Activated CD8-positive, alpha-beta T cell treated with anti-CD3 and anti-CD28 coated beads for 36 hours (primary cell): ENCODE measurements at regions not wholly inside any gene's neighbourhood (a gene's known extent, or its start where the extent isn't known, plus 50 kb on each side); places are given as distances from the start of the nearest gene placed in this dataset.

Source experiments
- ATAC-seq: fragments of 200-7000 bp; cut with Tn5 transposase; one replicate; pipeline ENCODE4 v1.10.0; 2021; ENCODE audit warnings: mild to moderate bottlenecking, moderate library complexity
- CTCF ChIA-PET: fragments of 350-600 bp; sonication (Branson Sonifier 250); formaldehyde crosslinking; loops from one replicate; lab custom pipeline; 2021; ENCODE audit warnings: antibody characterized with exemption; lab: Charles Lee
- POLR2A ChIA-PET: fragments of 350-600 bp; sonication (Branson Sonifier 250); formaldehyde crosslinking; loops from one replicate; lab custom pipeline; 2021; ENCODE audit warnings: antibody characterized with exemption; lab: Charles Lee
- DNase-seq: peaks from one replicate; pipeline ENCODE4 v3.0.0-alpha.2; 2020
- H3K27ac Mint-ChIP-seq: one replicate; pipeline ENCODE4 v1.8.0; 2021; ENCODE audit warnings: mild to moderate bottlenecking, mixed read lengths
- H3K27me3 Mint-ChIP-seq: one replicate; pipeline ENCODE4 v1.8.0; 2021; ENCODE audit warnings: mixed read lengths
- H3K36me3 Mint-ChIP-seq: one replicate; pipeline ENCODE4 v1.8.0; 2021; ENCODE audit warnings: low read depth, mixed read lengths
- H3K4me1 Mint-ChIP-seq: one replicate; pipeline ENCODE4 v1.8.0; 2021; ENCODE audit warnings: low read depth, mixed read lengths
- H3K4me3 Mint-ChIP-seq: one replicate; pipeline ENCODE4 v1.8.0; 2021; ENCODE audit warnings: mild to moderate bottlenecking, moderate library complexity, mixed read lengths
- H3K9me3 Mint-ChIP-seq: one replicate; pipeline ENCODE4 v1.8.0; 2021; ENCODE audit warnings: mixed read lengths
- intact Hi-C: fragments of 100-400 bp; cut with micrococcal nuclease; formaldehyde crosslinking; loops from one replicate; pipeline ENCODE4 v1.10.0; 2022
- TF ChIP-seq, protein P1 (sequence below): fragments of 200-600 bp; IDR thresholded peaks from one replicate; pipeline ENCODE4 v1.8.0; 2022; ENCODE audit warnings: antibody characterized with exemption, mild to moderate bottlenecking

- H3K9me3 Mint-ChIP-seq: no peaks in the 10 kb centered on the region
- H3K36me3 Mint-ChIP-seq: no peaks in the 10 kb centered on the region
- H3K4me1 Mint-ChIP-seq: peaks cover 39% of the 10 kb centered on the region
- ChIA-PET POLR2A (no interaction called here), CTCF (interaction anchor here (1.2 to 2.5 kb wide), 3 partner anchors 52 to 296 kb away, joined by 4 to 20 read pairs (median 13); no protein-coding TSS in a partner anchor)
- no peak for ATAC-seq
- no peaks in the 10 kb centered on the region for H3K27me3 Mint-ChIP-seq
- no peak overlapping the region for H3K4me3 Mint-ChIP-seq
- TF ChIP-seq, protein P1, sequence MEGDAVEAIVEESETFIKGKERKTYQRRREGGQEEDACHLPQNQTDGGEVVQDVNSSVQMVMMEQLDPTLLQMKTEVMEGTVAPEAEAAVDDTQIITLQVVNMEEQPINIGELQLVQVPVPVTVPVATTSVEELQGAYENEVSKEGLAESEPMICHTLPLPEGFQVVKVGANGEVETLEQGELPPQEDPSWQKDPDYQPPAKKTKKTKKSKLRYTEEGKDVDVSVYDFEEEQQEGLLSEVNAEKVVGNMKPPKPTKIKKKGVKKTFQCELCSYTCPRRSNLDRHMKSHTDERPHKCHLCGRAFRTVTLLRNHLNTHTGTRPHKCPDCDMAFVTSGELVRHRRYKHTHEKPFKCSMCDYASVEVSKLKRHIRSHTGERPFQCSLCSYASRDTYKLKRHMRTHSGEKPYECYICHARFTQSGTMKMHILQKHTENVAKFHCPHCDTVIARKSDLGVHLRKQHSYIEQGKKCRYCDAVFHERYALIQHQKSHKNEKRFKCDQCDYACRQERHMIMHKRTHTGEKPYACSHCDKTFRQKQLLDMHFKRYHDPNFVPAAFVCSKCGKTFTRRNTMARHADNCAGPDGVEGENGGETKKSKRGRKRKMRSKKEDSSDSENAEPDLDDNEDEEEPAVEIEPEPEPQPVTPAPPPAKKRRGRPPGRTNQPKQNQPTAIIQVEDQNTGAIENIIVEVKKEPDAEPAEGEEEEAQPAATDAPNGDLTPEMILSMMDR: no peak
- no peak overlapping the region for H3K27ac Mint-ChIP-seq
- no peak for DNase-seq
- intact Hi-C loops: no loop called here
These were observed 83.8 kb upstream of the ELOVL5 start for GRCh38 chr6:53432318-53433161.

GRCh38 chr6:53431704-53432103 is 83.0 kb upstream of the ELOVL5 start:
- CTCF ChIA-PET: interaction anchor here (2.5 kb wide), 1 partner anchor 53 kb away, joined by 13 read pairs; no protein-coding TSS in a partner anchor
- Mint-ChIP-seq H3K4me1 (peaks cover 38% of the 10 kb centered on the region), H3K4me3 (no peak overlapping the region), H3K36me3 (no peaks in the 10 kb centered on the region), H3K27me3 (no peaks in the 10 kb centered on the region), H3K27ac (no peak overlapping the region), H3K9me3 (no peaks in the 10 kb centered on the region)
- POLR2A ChIA-PET: no interaction called here
- no peak for ATAC-seq
- intact Hi-C loops: no loop called here
- DNase-seq: no peak
- TF ChIP-seq, protein P1: no peak

DNA sequence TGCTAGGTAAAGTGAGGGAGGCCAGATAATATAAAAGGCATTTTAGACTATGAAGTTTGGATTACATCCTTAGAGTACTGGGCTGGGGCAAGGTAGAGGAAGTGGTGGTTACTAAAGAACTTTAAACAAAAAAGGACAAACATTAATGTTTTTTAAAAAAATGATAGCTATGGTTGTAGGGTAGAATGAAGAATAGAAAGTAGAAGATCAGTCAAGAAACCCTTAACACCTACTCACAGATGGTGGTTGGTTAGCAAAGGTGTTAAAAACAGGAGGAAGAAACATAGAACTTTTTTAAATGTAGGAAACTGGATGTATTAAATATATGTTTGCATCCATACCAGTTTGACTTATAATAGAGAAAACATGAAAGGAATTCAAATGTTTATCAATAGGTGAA is 80.7 kb upstream of the ELOVL5 start:
- peak; percentile 28 for ATAC-seq
- ChIA-PET CTCF (interaction anchor here (1.1 to 3.7 kb wide), 7 partner anchors 18 to 299 kb away, joined by 3 to 21 read pairs (median 6); no protein-coding TSS in a partner anchor), POLR2A (interaction anchor here (0.6 kb wide), 1 partner anchor 188 kb away, joined by 4 read pairs; no protein-coding TSS in a partner anchor)
- no peaks in the 10 kb centered on the region for H3K36me3 Mint-ChIP-seq
- DNase-seq: no peak
- no peak overlapping the region for H3K4me3 Mint-ChIP-seq
- H3K27ac Mint-ChIP-seq: no peak overlapping the region
- intact Hi-C loops: loop anchor here (10.0 kb wide), 1 partner anchor 115 kb away; no protein-coding TSS in a partner anchor
- TF ChIP-seq, protein P1: no peak
- peaks cover 6% of the 10 kb centered on the region for H3K27me3 Mint-ChIP-seq
- H3K9me3 Mint-ChIP-seq: no peaks in the 10 kb centered on the region
- H3K4me1 Mint-ChIP-seq: peaks cover 40% of the 10 kb centered on the region

GRCh38 chr6:53428886-53429285 is 80.1 kb upstream of the ELOVL5 start:
- Mint-ChIP-seq H3K9me3 (no peaks in the 10 kb centered on the region), H3K4me1 (peaks cover 43% of the 10 kb centered on the region), H3K36me3 (no peaks in the 10 kb centered on the region), H3K27ac (no peak overlapping the region), H3K27me3 (peaks cover 6% of the 10 kb centered on the region), H3K4me3 (no peak overlapping the region)
- ATAC-seq (no peak), DNase-seq (no peak)
- intact Hi-C loops: loop anchor here (10.0 kb wide), 1 partner anchor 114 kb away; no protein-coding TSS in a partner anchor
- TF ChIP-seq, protein P1: no peak
- ChIA-PET CTCF (interaction anchor here (0.8 to 3.7 kb wide), 10 partner anchors 8 to 299 kb away, joined by 3 to 21 read pairs (median 4); partner anchors contain the start of gene ELOVL5), POLR2A (interaction anchor here (0.6 kb wide), 1 partner anchor 188 kb away, joined by 4 read pairs; no protein-coding TSS in a partner anchor)
